ENCODE measurements at regions not wholly inside any gene's neighbourhood (a gene's known extent, or its start where the extent isn't known, plus 50 kb on each side); places are given as distances from the start of the nearest gene placed in this dataset.
"Not testable (repeated sequence)": the region's sequence is repeated elsewhere in the genome, so short reads cannot be mapped to it uniquely, and the experiment has no call there.

DNA sequence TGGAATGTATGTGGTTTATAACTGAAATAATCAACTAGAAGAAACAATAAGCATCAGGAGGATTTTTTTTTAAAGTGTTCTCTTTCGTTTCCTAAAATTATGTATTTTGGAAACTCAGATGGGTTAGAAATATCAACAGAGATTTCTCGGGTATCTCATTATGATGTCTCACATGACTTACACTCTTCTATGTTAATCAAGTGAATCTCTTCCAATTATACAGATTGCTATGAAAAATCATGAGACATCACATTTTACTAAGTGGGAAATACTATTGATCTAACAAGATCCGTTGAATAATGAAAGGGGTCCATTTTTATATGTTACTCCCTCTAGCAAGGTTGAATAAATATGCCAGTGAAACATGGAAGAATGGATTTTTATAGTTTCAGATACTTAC, 54.7 kb upstream of the NRIP1 start:
- FAIRE-seq (no peak), DNase-seq (ENCODE audit: insufficient read length) (no peak)
- TF ChIP-seq POLR2A (IDR thresholded peaks at IDR 0.05; ENCODE audit: low read depth, low read length) (no peak), TAF1 (IDR thresholded peaks at IDR 0.05; ENCODE audit: borderline replicate concordance, low read depth, low read length) (no peak), POLR2AphosphoS5 (IDR thresholded peaks at IDR 0.05; ENCODE audit: low read depth, low read length) (no peak)

GRCh38 chr21:15121097-15121654, 56.4 kb upstream of the NRIP1 start:
- DNase-seq (ENCODE audit: insufficient read length): no peak
- FAIRE-seq: no peak
- TF ChIP-seq TAF1 (IDR thresholded peaks at IDR 0.05; ENCODE audit: borderline replicate concordance, low read depth, low read length) (no peak), POLR2A (IDR thresholded peaks at IDR 0.05; ENCODE audit: low read depth, low read length) (no peak), POLR2AphosphoS5 (IDR thresholded peaks at IDR 0.05; ENCODE audit: low read depth, low read length) (no peak)

- no peak for FAIRE-seq
- DNase-seq (ENCODE audit: insufficient read length): no peak
- TF ChIP-seq TAF1 (IDR thresholded peaks at IDR 0.05; ENCODE audit: borderline replicate concordance, low read depth, low read length) (no peak), POLR2AphosphoS5 (IDR thresholded peaks at IDR 0.05; ENCODE audit: low read depth, low read length) (no peak), POLR2A (IDR thresholded peaks at IDR 0.05; ENCODE audit: low read depth, low read length) (no peak)
These were observed 56.9 kb upstream of the NRIP1 start for GRCh38 chr21:15121655-15122120.

- TF ChIP-seq POLR2AphosphoS5 (IDR thresholded peaks at IDR 0.05; ENCODE audit: low read depth, low read length) (no peak), TAF1 (IDR thresholded peaks at IDR 0.05; ENCODE audit: borderline replicate concordance, low read depth, low read length) (no peak), POLR2A (IDR thresholded peaks at IDR 0.05; ENCODE audit: low read depth, low read length) (no peak)
- DNase-seq (ENCODE audit: insufficient read length) (no peak), FAIRE-seq (no peak)
These were observed 57.4 kb upstream of the NRIP1 start for GRCh38 chr21:15122241-15122640.

- no peak for FAIRE-seq
- TF ChIP-seq POLR2AphosphoS5 (IDR thresholded peaks at IDR 0.05; ENCODE audit: low read depth, low read length) (no peak), POLR2A (IDR thresholded peaks at IDR 0.05; ENCODE audit: low read depth, low read length) (no peak), TAF1 (IDR thresholded peaks at IDR 0.05; ENCODE audit: borderline replicate concordance, low read depth, low read length) (no peak)
These were observed 59.9 kb upstream of the NRIP1 start for GRCh38 chr21:15124731-15125130.

DNA sequence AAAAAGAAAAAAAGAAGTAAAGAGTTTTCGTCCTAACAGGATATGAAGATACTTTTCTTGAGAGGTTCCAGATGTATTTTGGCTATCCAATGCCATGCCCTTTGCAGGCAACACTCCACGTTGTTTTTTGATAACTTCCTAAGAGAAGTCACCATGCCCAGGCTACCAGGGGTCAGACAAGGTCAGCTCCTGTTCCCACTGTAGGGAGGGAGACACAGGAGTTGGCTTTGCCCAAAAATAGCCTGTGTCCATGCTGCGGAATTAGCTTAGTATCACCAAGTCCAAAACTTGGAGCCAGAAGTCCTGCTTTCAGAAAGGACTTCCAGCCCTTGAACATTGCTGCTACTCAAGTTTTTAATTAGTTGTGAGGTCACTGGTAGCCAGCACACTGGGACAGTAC, 62.1 kb upstream of the NRIP1 start:
- FAIRE-seq (no peak), DNase-seq (ENCODE audit: insufficient read length) (no peak)
- TF ChIP-seq POLR2AphosphoS5 (IDR thresholded peaks at IDR 0.05; ENCODE audit: low read depth, low read length) (no peak), TAF1 (IDR thresholded peaks at IDR 0.05; ENCODE audit: borderline replicate concordance, low read depth, low read length) (no peak), POLR2A (IDR thresholded peaks at IDR 0.05; ENCODE audit: low read depth, low read length) (no peak)

More at GRCh38 chr21:15124731-15125130, 59.9 kb upstream of the NRIP1 start:
- no peak for DNase-seq (ENCODE audit: insufficient read length)

DNA sequence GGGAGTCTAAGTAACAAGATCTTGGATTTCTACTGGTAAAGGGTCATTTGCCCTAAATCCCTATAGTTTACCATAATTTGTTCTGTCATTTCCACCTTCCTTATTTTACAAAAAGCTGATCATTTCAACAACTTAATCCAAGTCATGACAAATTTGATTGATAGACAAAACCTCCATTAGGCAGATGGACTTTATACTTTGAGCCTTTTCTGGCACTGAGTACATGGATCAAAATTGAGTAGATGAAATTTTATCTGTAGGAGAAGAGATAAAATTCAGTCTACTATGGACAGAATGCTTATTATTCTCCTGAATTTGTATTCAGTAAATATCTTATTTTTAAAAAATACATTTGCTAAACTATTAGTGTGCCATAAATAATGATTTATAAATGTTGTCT, 62.6 kb upstream of the NRIP1 start:
- DNase-seq (ENCODE audit: insufficient read length) (no peak), FAIRE-seq (no peak)
- no peak for TF ChIP-seq POLR2AphosphoS5 (IDR thresholded peaks at IDR 0.05; ENCODE audit: low read depth, low read length)
- no peak for TF ChIP-seq TAF1 (IDR thresholded peaks at IDR 0.05; ENCODE audit: borderline replicate concordance, low read depth, low read length)
- TF ChIP-seq POLR2A (IDR thresholded peaks at IDR 0.05; ENCODE audit: low read depth, low read length): no peak

- TF ChIP-seq TAF1 (IDR thresholded peaks at IDR 0.05; ENCODE audit: borderline replicate concordance, low read depth, low read length): no peak
- TF ChIP-seq POLR2AphosphoS5 (IDR thresholded peaks at IDR 0.05; ENCODE audit: low read depth, low read length): no peak
- TF ChIP-seq POLR2A (IDR thresholded peaks at IDR 0.05; ENCODE audit: low read depth, low read length): no peak
- DNase-seq (ENCODE audit: insufficient read length) (no peak), FAIRE-seq (no peak)
These were observed 63.5 kb upstream of the NRIP1 start for GRCh38 chr21:15128267-15128666.

- FAIRE-seq: not testable (repeated sequence)
These were observed 63.9 kb upstream of the NRIP1 start for GRCh38 chr21:15128714-15129113.

GRCh38 chr21:15130326-15130725, 65.5 kb upstream of the NRIP1 start:
- no peak for TF ChIP-seq POLR2A (IDR thresholded peaks at IDR 0.05; ENCODE audit: low read depth, low read length)
- no peak for TF ChIP-seq TAF1 (IDR thresholded peaks at IDR 0.05; ENCODE audit: borderline replicate concordance, low read depth, low read length)
- TF ChIP-seq POLR2AphosphoS5 (IDR thresholded peaks at IDR 0.05; ENCODE audit: low read depth, low read length): no peak
- DNase-seq (ENCODE audit: insufficient read length) (no peak), FAIRE-seq (no peak)

More at GRCh38 chr21:15128714-15129113, 63.9 kb upstream of the NRIP1 start:
- not testable (repeated sequence) for DNase-seq (ENCODE audit: insufficient read length)

- FAIRE-seq: no peak
These were observed 66.0 kb upstream of the NRIP1 start for GRCh38 chr21:15130751-15131150.

GRCh38 chr21:15132781-15133180, 68.0 kb upstream of the NRIP1 start:
- FAIRE-seq (no peak), DNase-seq (ENCODE audit: insufficient read length) (no peak)
- TF ChIP-seq TAF1 (IDR thresholded peaks at IDR 0.05; ENCODE audit: borderline replicate concordance, low read depth, low read length) (no peak), POLR2AphosphoS5 (IDR thresholded peaks at IDR 0.05; ENCODE audit: low read depth, low read length) (no peak), POLR2A (IDR thresholded peaks at IDR 0.05; ENCODE audit: low read depth, low read length) (no peak)

More at GRCh38 chr21:15130751-15131150, 66.0 kb upstream of the NRIP1 start:
- TF ChIP-seq TAF1 (IDR thresholded peaks at IDR 0.05; ENCODE audit: borderline replicate concordance, low read depth, low read length): no peak
- no peak for DNase-seq (ENCODE audit: insufficient read length)

Data from GM12892 (cell line).